ENCODE measurements at regions not wholly inside any gene's neighbourhood (a gene's known extent, or its start where the extent isn't known, plus 50 kb on each side); places are given as distances from the start of the nearest gene placed in this dataset.

GRCh38 chr14:97107080-97107479 lies 309.9 kb downstream of the VRK1 start:
- H3K4me3 ChIP-seq (ENCODE audit: control insufficient read depth, low read depth, low read length), result no peak overlapping the region
- DNase-seq (ENCODE audit: low read depth), result peak; percentile 21
- no peak for TF ChIP-seq CTCF (IDR thresholded peaks at IDR 0.05; ENCODE audit: control insufficient read depth, insufficient read depth, low read depth, low read length, missing control alignments)

- no peak for DNase-seq (ENCODE audit: low read depth)
- no peak for TF ChIP-seq CTCF (IDR thresholded peaks at IDR 0.05; ENCODE audit: control insufficient read depth, insufficient read depth, low read depth, low read length, missing control alignments)
- no peak overlapping the region for H3K4me3 ChIP-seq (ENCODE audit: control insufficient read depth, low read depth, low read length)
Observed at GRCh38 chr14:97107760-97108159, 310.6 kb downstream of the VRK1 start.

- DNase-seq (ENCODE audit: low read depth), result no peak
- no peak overlapping the region for H3K4me3 ChIP-seq (ENCODE audit: control insufficient read depth, low read depth, low read length)
- TF ChIP-seq CTCF (IDR thresholded peaks at IDR 0.05; ENCODE audit: control insufficient read depth, insufficient read depth, low read depth, low read length, missing control alignments), result no peak
Observed at GRCh38 chr14:97109234-97109633, 312.1 kb downstream of the VRK1 start.

- no peak overlapping the region for H3K4me3 ChIP-seq (ENCODE audit: control insufficient read depth, low read depth, low read length)
- DNase-seq (ENCODE audit: low read depth), result no peak
- TF ChIP-seq CTCF (IDR thresholded peaks at IDR 0.05; ENCODE audit: control insufficient read depth, insufficient read depth, low read depth, low read length, missing control alignments), result no peak
Observed at GRCh38 chr14:97113339-97113738, 316.2 kb downstream of the VRK1 start.

GRCh38 chr14:97116546-97116945 lies 319.4 kb downstream of the VRK1 start:
- no peak for DNase-seq (ENCODE audit: low read depth)
- TF ChIP-seq CTCF (IDR thresholded peaks at IDR 0.05; ENCODE audit: control insufficient read depth, insufficient read depth, low read depth, low read length, missing control alignments), result no peak
- no peak overlapping the region for H3K4me3 ChIP-seq (ENCODE audit: control insufficient read depth, low read depth, low read length)

GRCh38 chr14:97117693-97118092 lies 320.5 kb downstream of the VRK1 start:
- no peak for DNase-seq (ENCODE audit: low read depth)
- no peak overlapping the region for H3K4me3 ChIP-seq (ENCODE audit: control insufficient read depth, low read depth, low read length)
- no peak for TF ChIP-seq CTCF (IDR thresholded peaks at IDR 0.05; ENCODE audit: control insufficient read depth, insufficient read depth, low read depth, low read length, missing control alignments)

- no peak overlapping the region for H3K4me3 ChIP-seq (ENCODE audit: control insufficient read depth, low read depth, low read length)
- no peak for TF ChIP-seq CTCF (IDR thresholded peaks at IDR 0.05; ENCODE audit: control insufficient read depth, insufficient read depth, low read depth, low read length, missing control alignments)
- DNase-seq (ENCODE audit: low read depth), result no peak
Observed at GRCh38 chr14:97120204-97120603, 323.0 kb downstream of the VRK1 start.

All from AG09309 (cell line).